Activated T-helper 1 cell treated with anti-CD3 and anti-CD28 coated beads, Interleukin-12 subunit alpha, Interleukin-12 subunit beta, Interleukin-2, Interleukin-4 antibody, amounts not matched to agents 30 ng/mL and 10 ng/mL and 1 ng/mL, durations not matched to agents 14 hours and 24 hours and 36 hours (primary cell): ENCODE measurements at regions not wholly inside any gene's neighbourhood (a gene's known extent, or its start where the extent isn't known, plus 50 kb on each side); places are given as distances from the start of the nearest gene placed in this dataset.

ENCODE experiments used
- DNase-seq: peaks from one replicate; pipeline ENCODE4 v3.0.0; 2021; ENCODE audit warnings: low spot score
- H3K27ac Mint-ChIP-seq: one replicate; pipeline ENCODE4 v1.8.0; 2021; ENCODE audit warnings: mild to moderate bottlenecking, mixed read lengths
- H3K27me3 Mint-ChIP-seq: one replicate; pipeline ENCODE4 v1.8.0; 2022; ENCODE audit warnings: mild to moderate bottlenecking, moderate library complexity, mixed read lengths; ENCODE audit not compliant: insufficient read depth
- H3K36me3 Mint-ChIP-seq: one replicate; pipeline ENCODE4 v1.8.0; 2021; ENCODE audit warnings: low read depth, mixed read lengths
- H3K4me1 Mint-ChIP-seq: one replicate; pipeline ENCODE4 v1.8.0; 2021; ENCODE audit warnings: low read depth, mixed read lengths
- H3K4me3 Mint-ChIP-seq: one replicate; pipeline ENCODE4 v1.8.0; 2021; ENCODE audit warnings: mild to moderate bottlenecking, moderate library complexity, mixed read lengths
- H3K9me3 Mint-ChIP-seq: one replicate; pipeline ENCODE4 v1.8.0; 2021; ENCODE audit warnings: mixed read lengths
- intact Hi-C: fragments of 100-400 bp; cut with micrococcal nuclease; formaldehyde crosslinking; loops from one replicate; pipeline ENCODE4 v1.15.1; 2024

DNA sequence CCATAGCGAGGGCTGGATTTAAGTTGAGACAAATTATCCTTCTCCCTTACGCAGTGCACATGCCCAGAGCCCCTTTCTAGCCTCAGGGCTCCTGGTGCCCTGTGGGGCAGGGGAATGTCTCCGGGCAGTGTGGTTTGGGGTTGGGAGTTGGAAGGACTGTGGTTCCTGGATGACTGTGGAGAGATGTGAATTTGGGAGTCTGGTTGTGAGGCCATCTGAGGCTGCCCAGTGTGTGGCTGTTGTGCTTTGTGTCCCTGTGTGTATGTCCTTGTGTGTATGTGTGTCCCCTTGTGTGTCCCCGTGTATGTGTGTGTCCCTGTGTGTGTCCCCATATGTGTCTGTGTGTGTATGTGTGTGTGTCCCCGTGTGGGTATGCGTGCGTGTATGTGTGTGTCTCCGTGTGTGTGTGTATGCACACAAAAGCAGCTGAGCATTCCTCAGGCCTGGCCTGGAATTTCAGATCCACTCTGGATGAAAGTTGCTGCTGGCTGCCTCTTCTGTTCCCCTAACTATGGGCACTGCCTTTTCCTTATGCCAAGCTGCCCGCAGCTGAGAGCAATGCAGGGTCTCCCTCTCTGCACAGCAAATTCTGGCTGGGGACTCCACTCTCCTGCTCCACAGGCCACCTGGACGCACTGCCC, 65.4 kb downstream of the UBIAD1 start:
- Mint-ChIP-seq H3K36me3 (no peaks in the 10 kb centered on the region), H3K4me1 (no peaks in the 10 kb centered on the region), H3K27me3 (peaks cover 34% of the 10 kb centered on the region), H3K9me3 (no peaks in the 10 kb centered on the region), H3K27ac (no peak overlapping the region), H3K4me3 (no peak overlapping the region)
- intact Hi-C loops, result no loop called here
- no peak for DNase-seq

DNA sequence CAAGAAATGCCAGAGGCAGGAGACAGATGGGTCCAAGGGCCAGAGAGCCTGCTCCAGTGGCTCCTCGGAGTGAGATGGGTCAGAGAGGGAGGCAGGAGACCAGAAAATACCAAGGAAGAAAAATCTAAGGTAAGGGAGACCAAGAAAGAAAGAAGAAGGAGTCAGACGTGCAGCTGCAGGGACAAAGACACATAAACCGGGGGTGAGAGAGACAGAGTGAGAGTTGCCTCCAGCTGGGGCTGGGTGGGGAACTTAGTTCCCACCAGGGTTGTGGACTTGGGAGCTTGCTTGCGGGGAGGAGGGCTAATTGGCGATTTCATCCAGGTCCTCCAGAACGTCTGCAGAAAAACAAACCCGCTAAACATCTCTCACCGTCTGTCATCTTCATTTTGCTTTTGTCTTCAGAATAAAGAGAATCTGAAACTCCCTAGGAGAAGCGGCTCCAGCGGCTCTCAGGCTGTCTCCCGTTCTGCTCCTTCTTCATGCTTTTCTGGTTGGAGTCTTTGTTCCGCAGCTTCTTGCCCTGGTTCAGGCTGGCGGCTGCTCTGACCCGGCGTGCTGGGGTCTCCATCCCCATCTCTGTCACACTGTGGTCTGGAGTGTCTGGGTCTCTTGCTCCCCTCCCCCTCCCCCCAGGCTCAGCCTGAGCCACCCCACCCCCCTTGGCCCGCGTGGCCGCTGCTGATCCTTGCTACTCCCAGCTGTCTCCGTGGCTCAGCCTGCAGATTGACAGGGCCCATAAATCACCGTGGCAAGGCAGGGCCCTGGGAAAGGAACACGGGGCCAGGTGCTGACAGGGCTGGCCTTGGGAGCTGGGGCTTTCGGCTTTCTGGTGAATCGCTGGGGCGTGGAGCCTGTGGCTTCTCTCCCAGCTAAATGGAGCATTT, 66.6 kb downstream of the UBIAD1 start:
- no peaks in the 10 kb centered on the region for H3K4me1 Mint-ChIP-seq
- no peaks in the 10 kb centered on the region for H3K36me3 Mint-ChIP-seq
- no peaks in the 10 kb centered on the region for H3K9me3 Mint-ChIP-seq
- H3K27me3 Mint-ChIP-seq, result peaks cover 37% of the 10 kb centered on the region
- H3K27ac Mint-ChIP-seq, result no peak overlapping the region
- intact Hi-C loops, result no loop called here
- DNase-seq, result no peak
- H3K4me3 Mint-ChIP-seq, result no peak overlapping the region

DNA sequence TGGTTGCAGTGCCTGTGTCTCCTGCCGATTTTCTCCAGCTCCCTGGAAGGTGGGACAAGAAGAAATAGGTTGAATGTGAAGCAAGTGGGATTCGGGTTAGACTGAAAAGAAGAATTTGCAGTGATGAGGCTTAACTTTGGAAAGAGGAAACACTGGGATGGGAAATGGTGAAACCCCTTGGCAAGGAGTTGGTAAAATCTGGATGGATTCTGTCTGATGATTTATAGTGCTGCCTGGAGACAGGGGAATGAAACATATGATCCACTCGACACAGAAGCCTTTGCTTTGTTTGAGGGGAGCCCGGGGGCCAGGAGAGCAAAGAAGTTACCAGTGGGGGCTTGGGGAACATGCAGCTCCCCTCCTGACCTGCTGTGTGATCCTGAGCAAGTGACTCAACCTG, 67.2 kb downstream of the UBIAD1 start:
- Mint-ChIP-seq H3K4me1 (no peaks in the 10 kb centered on the region), H3K9me3 (no peaks in the 10 kb centered on the region), H3K27me3 (peaks cover 38% of the 10 kb centered on the region)

DNA sequence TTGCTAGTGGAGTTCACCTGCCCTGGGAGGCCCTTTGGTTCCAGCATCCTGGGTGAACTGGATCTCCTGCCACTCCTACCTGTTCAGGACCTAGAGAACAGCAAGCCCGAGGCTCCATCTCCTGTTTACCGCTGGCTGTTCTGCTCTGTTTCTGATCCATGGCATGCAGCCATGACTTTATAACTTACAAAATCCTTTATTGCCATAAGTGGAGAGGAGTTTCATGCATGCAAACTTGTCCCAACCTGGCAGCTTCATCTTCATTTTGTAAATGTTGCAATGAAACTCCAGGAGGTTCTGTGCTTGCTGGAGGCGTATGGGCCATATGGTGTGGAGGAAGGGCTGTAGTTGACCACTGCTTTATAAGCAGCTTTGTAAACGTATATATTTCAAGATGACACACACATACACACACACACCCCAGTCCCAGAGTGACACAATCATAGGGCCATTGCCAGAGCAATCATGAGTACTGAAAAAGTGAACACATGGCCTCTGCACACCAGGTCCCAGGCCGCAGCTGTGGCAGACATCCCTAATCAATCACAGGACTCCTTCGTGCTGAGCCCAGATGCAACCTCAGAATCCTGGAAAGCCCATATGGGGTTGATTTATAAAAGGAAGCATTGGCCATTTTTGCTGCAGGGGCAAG, 69.0 kb downstream of the UBIAD1 start:
- DNase-seq, result no peak
- no peak overlapping the region for H3K27ac Mint-ChIP-seq
- H3K36me3 Mint-ChIP-seq, result no peaks in the 10 kb centered on the region
- H3K4me3 Mint-ChIP-seq, result no peak overlapping the region
- peaks cover 38% of the 10 kb centered on the region for H3K27me3 Mint-ChIP-seq
- no peaks in the 10 kb centered on the region for H3K9me3 Mint-ChIP-seq
- H3K4me1 Mint-ChIP-seq, result no peaks in the 10 kb centered on the region
- intact Hi-C loops, result no loop called here

More for the DNA sequence above, 67.2 kb downstream of the UBIAD1 start:
- H3K27ac Mint-ChIP-seq, result no peak overlapping the region
- no peaks in the 10 kb centered on the region for H3K36me3 Mint-ChIP-seq
- no peak overlapping the region for H3K4me3 Mint-ChIP-seq
- intact Hi-C loops, result no loop called here
- no peak for DNase-seq

DNA sequence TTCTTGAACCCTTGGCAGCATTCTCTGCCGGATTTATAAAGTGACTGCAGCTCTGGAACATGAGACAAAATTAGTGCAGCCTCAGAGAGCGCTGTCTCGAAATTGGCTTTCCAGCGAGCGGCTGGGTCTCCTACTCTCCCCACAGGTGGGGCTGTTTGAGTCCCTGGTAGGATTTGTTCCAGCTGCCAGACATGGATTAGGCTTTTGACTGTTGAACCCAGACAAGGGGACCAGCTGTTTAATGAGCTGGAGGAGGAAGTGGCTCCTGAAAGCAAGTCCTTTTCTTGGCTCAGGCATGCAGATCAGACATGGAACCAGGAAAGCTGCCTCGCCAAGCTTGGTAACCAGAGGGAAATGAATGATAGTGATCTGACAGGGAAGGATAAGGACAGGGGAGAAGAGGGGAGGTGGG, 69.6 kb downstream of the UBIAD1 start:
- H3K27ac Mint-ChIP-seq, result no peak overlapping the region

DNA sequence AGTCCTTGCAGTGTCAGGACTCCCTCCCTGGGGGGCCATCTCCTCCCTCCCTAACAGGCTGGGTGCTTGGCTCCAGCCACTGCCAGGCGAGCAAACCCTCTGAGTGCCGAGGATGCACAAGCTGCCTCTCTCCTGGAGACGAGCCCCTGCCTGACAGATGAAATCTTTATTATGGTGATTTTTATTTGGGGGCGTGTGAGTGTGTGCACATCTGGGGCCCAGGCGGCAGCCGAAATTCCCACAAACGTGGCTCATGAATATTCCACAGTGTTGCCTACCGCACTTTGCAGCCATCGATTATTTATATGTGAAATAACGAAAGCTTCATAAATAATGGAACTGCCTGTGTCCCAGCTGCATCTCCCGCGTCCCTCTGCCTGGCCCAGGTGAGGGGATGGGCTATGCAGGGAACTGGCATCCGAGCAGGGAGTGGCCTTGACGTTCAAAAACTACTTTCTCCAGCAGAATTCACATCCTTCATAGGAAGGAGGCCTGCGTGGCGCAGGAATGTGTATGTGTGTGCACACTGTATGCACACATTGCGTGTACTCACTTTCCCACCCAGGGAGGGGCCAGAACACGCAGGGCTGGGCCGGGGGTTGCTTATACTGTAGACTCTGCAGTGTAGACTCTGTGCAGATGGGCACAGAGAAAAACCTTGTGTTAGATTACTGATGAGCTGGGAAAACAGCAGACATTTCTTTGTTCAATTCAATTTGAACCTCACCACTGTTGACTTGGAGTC, 73.1 kb downstream of the UBIAD1 start:
- H3K27ac Mint-ChIP-seq, result no peak overlapping the region
- DNase-seq, result no peak
- H3K4me1 Mint-ChIP-seq, result no peaks in the 10 kb centered on the region
- intact Hi-C loops, result no loop called here
- H3K36me3 Mint-ChIP-seq, result no peaks in the 10 kb centered on the region
- peaks cover 23% of the 10 kb centered on the region for H3K9me3 Mint-ChIP-seq
- H3K27me3 Mint-ChIP-seq, result peaks cover 20% of the 10 kb centered on the region
- H3K4me3 Mint-ChIP-seq, result no peak overlapping the region

More for the DNA sequence above, 69.6 kb downstream of the UBIAD1 start:
- peaks cover 36% of the 10 kb centered on the region for H3K27me3 Mint-ChIP-seq
- DNase-seq, result no peak
- intact Hi-C loops, result no loop called here
- no peak overlapping the region for H3K4me3 Mint-ChIP-seq
- no peaks in the 10 kb centered on the region for H3K4me1 Mint-ChIP-seq
- no peaks in the 10 kb centered on the region for H3K36me3 Mint-ChIP-seq
- no peaks in the 10 kb centered on the region for H3K9me3 Mint-ChIP-seq

DNA sequence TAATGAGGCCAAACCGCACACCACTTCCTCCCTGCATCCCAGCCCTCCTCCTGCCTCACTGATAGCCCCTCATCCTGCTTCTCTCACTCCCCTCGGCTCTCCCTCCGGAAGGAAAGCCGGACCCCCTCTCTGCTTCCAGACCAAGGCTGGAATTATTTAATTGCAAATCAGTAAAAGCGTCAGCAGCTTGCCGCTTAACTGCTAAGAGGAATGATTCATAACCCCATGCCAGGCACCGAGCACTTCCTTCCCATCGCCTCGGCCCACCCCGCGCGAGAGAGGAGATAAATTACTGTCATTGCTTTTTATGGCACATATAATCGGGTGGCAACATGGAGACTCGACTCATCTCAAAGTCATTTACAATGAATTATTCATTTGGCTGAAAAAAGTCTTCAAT, 77.3 kb downstream of the UBIAD1 start:
- intact Hi-C loops, result no loop called here
- H3K27me3 Mint-ChIP-seq, result peaks cover 8% of the 10 kb centered on the region
- H3K27ac Mint-ChIP-seq, result no peak overlapping the region
- H3K4me1 Mint-ChIP-seq, result no peaks in the 10 kb centered on the region
- peaks cover 28% of the 10 kb centered on the region for H3K9me3 Mint-ChIP-seq
- no peak for DNase-seq
- H3K4me3 Mint-ChIP-seq, result no peak overlapping the region
- no peaks in the 10 kb centered on the region for H3K36me3 Mint-ChIP-seq

DNA sequence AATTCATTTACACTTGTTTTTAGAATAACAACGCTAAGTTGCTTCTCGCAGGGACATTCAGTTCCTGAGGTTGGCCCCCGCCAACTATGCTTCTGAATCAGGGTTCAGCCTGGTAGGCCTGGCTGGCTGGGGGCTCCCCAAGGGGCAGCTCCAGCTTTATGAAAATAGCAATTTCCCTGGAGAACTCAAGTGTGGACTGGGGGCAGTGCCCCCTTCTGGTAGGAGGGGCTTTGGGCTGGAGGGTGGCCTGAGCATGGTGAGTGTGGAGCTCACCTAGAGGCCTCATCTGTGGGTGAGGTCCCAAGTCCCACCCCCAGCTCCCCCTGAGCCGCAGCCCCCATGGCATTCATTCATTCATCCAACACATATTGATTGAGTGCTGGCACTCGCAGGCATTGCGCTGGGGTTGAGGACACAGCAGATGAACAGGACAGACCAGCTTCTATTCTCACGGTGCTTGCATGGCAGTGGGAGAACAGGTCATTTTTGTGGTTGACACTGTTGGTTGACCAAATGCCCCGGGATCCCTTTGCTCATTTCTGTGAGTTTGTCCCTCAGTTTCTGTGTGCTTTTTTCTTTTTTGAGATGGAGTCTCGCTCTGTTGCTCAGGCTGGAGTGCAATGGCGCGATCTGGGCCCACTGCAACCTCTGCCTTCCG, 79.2 kb downstream of the UBIAD1 start:
- H3K4me1 Mint-ChIP-seq, result no peaks in the 10 kb centered on the region
- no peak overlapping the region for H3K27ac Mint-ChIP-seq
- H3K4me3 Mint-ChIP-seq, result no peak overlapping the region
- DNase-seq, result no peak
- H3K36me3 Mint-ChIP-seq, result no peaks in the 10 kb centered on the region
- intact Hi-C loops, result no loop called here
- peaks cover 8% of the 10 kb centered on the region for H3K27me3 Mint-ChIP-seq
- H3K9me3 Mint-ChIP-seq, result peaks cover 28% of the 10 kb centered on the region

DNA sequence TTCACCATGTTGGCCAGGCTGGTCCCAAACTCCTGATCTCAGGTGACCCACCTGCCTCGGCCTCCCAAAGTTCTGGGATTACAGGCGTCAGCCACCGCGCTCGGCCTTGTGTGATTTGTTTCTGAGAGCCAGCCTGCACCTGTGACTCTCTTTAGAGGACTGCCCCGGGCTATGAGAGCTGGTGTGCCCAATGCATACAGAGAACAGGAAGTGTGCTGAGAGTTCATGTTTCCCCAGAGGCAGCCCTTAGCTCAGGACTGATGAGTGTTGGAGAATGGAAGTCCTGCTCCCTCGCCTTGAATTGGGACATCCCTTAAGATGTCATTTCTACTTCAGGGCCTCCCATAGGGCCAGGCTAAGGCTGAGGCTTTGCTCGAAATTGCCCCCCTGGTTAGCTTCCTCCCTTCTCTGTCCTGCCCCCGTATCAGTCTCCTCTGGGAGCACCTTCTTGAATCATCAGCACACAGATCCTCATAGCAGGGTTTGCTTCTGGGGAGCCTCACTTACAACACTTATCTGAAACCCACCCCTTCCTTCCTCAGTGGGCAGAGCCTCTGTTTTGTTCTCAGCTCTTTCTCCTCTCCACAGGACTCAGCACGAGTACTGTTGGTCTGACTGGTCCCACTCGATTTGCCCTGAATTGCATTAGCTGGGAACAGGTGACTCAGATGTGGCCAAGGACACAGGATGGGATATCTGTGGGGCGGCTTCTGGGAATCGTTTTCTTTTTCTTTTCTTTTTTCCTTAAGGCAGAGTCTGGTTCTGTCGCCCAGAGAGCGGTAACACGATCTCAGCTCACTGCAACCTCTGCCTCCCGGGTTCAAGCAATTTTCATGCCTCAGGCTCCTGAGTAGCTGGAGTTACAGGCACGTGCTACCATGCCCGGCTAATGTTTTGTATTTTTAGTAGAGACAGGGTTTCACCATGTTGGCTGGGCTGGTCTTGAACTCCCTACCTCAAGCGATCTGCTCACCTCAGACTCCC, 80.1 kb downstream of the UBIAD1 start:
- Mint-ChIP-seq H3K4me3 (no peak overlapping the region), H3K4me1 (no peaks in the 10 kb centered on the region), H3K27ac (no peak overlapping the region), H3K27me3 (peaks cover 8% of the 10 kb centered on the region), H3K36me3 (no peaks in the 10 kb centered on the region), H3K9me3 (peaks cover 28% of the 10 kb centered on the region)
- no peak for DNase-seq
- intact Hi-C loops, result no loop called here

DNA sequence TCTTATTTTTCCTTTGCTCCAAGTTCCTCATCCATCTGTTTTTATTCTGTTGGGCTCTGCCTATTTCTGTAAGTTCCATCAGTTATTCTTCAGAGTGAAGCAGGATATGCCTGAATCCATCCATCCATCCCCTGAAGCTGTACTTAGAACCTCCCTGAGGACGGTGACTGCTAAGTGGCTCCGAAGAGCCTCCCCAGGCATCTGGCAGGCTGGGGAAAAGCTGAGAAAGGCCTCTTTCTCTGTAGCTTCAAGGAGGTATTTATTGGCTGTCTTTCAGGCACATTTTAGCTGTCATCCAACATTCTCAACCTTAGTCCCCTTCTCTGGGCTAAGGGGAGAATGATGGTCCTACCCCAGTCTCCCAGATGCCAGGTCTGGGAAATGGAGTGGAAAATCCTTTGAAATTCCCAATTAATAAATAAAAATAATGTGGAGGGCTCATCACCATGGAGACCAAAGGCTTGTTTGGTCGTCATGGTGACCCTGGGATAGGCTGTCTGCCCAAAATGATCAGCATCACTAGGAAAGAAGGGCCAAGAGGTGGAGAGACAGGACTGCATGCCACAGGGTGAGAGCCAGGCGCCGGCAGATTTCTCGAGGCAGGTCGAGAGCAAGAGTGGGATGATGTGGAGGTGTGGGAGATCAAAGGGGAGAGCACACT, 82.0 kb downstream of the UBIAD1 start:
- Mint-ChIP-seq H3K27me3 (peaks cover 5% of the 10 kb centered on the region), H3K4me1 (no peaks in the 10 kb centered on the region), H3K36me3 (no peaks in the 10 kb centered on the region), H3K4me3 (no peak overlapping the region), H3K27ac (no peak overlapping the region), H3K9me3 (peaks cover 15% of the 10 kb centered on the region)
- no peak for DNase-seq
- intact Hi-C loops, result no loop called here
